Nucleus accumbens (tissue), 56 donors: ENCODE measurements at regions not wholly inside any gene's neighbourhood (a gene's known extent, or its start where the extent isn't known, plus 50 kb on each side); places are given as distances from the start of the nearest gene placed in this dataset.
A peak's percentile ranks its signal among the peaks of the same experiment; 100 is the strongest.

Source experiments
- DNase-seq, 56 donors: peaks; one replicate each; lab custom pipeline; 2025; lab: John Stamatoyannopoulos, UW

- DNase-seq = no peak
Measured at GRCh38 chr11:134915881-134916280, 503.8 kb upstream of the B3GAT1 start.

DNA sequence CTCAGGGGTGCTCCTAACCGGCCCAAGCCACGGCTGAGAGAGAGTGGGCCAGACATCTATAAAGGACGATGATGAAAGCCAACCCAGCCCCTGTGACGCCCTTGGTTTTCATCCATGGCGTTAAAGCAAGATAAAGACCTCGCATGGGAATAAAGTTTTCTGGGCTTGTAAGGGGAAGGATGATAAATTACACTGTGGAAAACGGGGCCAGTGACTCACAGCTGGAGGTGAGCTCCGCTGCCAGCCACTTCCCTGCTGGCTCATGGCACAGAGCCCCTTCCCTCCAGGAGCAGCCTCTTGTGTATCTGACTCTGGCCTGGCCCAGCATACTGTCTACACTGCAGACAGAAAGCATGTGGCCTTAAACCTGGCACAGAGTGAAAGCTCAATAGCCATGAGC, 503.2 kb upstream of the B3GAT1 start:
- no peak for DNase-seq

- no peak for DNase-seq
Measured at GRCh38 chr11:134913999-134914590, 502.1 kb upstream of the B3GAT1 start.

GRCh38 chr11:134913391-134913790, 501.3 kb upstream of the B3GAT1 start:
- no peak for DNase-seq

GRCh38 chr11:134911514-134912180, 499.6 kb upstream of the B3GAT1 start:
- no peak for DNase-seq

DNA sequence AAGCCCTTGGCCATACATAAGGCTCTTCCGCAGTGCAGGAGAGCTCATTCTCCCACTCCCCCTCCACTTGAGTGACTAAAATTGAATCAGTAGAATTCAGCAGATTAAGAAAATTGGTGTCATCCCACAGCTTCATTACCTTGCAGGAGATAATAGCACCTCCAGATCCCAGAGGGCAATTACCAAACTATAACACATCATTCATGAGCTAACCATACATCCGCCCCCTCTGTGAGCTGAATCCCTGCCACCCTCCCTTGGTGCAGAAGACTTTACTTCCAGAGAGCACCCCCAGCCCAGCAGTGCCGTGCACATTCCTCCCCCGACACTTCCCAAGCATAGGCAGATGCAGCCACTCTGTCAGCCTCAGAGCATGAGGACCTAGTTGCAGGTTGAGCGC, 496.5 kb upstream of the B3GAT1 start:
- peak in 25 of 56 donors; percentile 6 to 73 (median 34) for DNase-seq

DNA sequence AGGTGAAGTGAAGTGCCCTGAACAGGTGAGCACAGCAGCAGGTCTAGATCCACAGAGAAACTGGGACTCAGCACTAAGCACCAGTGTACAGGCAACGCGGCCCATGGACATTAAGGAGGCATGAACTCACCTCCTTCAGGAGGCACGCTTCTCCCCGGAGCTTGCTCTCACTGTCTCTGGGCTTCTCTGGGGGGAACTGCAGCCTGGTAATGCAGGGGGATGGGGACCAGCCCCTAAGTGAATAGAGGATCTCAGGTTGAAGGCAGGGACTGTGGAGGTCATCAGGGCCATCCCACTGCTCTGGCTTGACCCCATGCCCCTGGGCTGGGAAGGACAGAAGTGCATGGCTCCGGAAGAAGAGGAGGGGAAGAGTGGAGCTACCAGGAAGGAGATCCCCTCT, 495.6 kb upstream of the B3GAT1 start:
- no peak for DNase-seq

GRCh38 chr11:134906356-134906955, 494.4 kb upstream of the B3GAT1 start:
- DNase-seq = no peak

- no peak for DNase-seq
Measured at GRCh38 chr11:134905928-134906327, 493.9 kb upstream of the B3GAT1 start.

- DNase-seq = peak in 6 of 56 donors; percentile 6 to 35 (median 16)
Measured at GRCh38 chr11:134905517-134905916, 493.5 kb upstream of the B3GAT1 start.

DNA sequence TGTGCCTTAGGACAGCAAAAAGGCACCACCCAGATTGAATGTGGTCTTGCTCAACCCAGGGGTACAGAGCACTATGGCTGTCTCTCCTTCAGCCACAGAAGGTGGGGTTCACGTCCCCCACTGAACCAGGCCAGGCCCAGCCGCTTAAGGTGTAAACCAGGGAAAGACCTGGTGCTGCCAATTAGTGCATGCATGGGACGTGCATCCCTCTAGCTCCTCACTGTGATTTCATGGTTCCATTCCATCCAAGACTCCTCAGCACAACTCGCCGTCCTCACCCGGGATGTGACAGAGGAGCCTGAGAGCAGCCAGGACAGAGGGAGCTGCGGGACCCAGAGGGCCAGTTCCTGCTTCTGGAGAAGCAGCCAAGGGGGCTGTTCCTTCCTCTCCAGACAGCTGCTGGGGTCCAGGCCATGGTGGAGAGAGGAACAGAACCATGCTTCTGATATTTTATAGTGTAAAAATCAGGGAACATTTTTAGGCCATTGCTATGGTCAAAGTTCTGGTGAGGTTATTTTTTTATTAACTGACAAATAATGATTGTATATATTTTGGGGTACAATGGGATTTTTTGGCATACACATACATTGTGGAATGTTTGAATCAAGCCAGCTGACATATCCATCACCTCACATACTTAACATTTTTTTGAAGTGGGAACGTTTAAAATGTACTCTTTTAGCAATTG, 492.2 kb upstream of the B3GAT1 start:
- no peak for DNase-seq

DNA sequence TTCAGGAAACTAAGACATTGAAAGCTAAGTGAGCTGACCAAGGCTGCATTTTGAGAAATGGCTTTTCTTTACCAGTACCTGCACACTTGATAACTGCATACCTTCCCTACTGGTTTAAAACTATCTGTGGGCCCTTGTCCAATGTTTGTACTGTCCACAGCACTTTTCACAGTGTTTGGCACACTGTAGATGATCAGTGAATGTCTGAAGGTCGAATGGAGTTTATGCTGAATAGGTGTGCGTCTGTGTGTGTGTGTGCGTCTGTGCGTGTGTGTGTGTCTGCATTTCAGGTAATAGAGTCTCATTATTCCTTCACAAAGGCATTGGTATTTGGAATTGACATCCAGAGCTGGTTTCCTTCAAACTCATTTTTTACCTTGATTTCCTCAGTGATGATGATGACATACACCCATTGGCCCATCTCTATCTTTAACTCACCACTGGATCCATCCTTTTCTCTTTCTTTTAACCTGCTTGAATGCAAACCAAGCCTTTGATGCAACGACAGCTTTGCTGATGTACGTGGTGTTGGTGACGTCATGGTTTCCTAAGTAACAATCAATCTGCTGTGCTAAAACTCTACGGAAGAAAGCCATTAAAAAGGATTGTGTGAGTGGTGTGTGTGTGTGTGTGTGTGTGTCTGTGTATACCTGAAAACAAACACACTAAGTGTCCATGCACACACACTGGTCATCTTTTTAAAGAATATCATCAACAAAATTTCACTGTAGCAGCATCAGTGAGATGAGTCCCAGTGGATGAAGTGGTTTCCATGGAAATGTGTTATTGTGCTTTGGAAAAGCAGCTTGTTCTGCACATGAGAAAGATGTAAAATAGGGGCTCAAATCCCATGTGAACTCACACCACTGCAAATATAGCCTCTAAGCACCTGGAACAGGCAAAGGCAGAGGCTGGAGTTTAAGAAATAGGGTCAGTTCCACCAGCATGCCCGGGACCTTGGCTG, 490.2 kb upstream of the B3GAT1 start:
- DNase-seq = peak in 1 of 56 donors; percentile 14

GRCh38 chr11:134901542-134901941, 489.5 kb upstream of the B3GAT1 start:
- DNase-seq = no peak

GRCh38 chr11:134893810-134894685, 482.0 kb upstream of the B3GAT1 start:
- DNase-seq = no peak

DNA sequence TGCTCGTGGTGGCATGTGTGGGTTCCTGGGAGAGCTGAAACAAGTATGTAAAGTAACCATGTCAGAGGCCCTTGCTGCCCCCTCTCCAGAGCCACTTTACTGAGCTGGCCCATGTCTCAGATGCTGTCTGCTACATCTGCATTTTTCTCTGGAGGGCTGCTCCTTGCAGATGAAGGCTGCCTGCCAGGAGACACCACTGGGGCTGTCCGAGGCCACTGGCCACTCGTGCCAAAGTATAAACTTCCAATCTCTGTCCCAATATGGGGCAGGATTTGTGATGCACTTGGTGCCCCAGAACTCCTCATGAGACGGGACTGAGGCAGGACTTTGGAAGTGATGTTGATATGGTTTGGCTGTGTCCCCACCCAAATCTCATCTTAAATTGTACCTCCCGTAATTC, 478.4 kb upstream of the B3GAT1 start:
- DNase-seq = no peak

DNA sequence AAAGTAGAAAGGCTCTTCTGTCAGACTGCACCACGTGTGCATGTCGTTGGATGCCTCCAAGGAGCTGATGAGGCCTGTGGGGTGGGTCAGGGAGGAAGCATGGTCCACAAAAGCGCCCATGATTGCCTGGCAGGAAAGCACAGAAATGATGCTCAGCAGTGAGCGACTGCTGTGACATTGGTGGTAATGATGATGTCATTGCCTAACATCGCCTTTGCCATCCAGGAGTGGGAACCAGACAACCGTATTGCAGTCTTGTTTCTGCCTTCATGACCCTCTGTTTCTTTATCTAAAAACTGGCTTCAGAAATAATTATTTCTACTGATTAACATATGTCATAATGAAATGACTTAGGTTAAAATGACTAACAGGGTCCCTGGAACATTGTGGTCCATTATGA, 477.8 kb upstream of the B3GAT1 start:
- no peak for DNase-seq

GRCh38 chr11:134888821-134889220, 476.8 kb upstream of the B3GAT1 start:
- DNase-seq = no peak

DNA sequence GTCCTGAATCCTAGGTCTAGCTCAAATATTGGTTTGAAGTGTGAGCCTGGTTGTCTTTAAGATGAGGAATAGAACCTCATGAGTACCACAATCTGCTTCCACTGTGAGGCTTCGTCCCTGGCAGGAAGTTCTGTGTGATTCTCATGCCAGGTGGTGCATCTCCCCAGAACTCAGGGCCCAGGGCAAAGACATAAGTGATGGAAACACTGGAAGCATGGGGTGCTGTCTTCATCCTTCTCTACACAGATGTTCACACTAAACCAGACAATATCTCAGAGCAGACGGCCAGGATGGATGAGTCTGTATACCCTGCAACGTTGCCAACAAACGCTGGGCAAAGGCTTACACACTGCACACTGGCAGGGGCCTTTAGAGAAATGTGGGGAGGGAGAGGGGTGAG, 475.9 kb upstream of the B3GAT1 start:
- no peak for DNase-seq

DNA sequence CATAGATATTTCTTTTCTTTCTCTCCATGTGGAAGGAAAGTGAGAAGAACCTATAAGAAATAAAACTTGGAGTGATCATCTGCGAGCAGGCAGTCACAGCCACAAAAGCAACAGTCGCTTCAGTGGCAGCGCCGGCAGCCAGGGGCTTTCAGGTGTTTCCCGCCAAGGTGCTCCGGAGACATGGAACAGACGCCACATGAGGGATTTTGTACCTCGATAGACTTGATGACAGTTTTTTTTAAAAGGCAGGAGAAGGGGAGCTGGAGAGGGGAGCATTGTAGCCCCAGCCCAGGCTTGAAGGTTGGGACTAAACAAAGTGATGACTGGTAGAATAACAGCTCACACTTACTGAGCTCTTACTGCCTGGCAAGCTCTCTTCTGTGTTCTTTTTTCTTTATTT, 471.4 kb upstream of the B3GAT1 start:
- no peak for DNase-seq
